Glomerular visceral epithelial cell (primary cell): ENCODE measurements at regions not wholly inside any gene's neighbourhood (a gene's known extent, or its start where the extent isn't known, plus 50 kb on each side); places are given as distances from the start of the nearest gene placed in this dataset.
"Not testable (repeated sequence)": the region's sequence is repeated elsewhere in the genome, so short reads cannot be mapped to it uniquely, and the experiment has no call there.

Source experiments
- DNase-seq: peaks from one replicate; pipeline ENCODE4 v3.0.0-alpha.2; 2016; ENCODE audit errors: extremely low spot score

- DNase-seq = no peak
Measured at GRCh38 chr10:85138046-85138445, 809.7 kb downstream of the CCSER2 start.

DNA sequence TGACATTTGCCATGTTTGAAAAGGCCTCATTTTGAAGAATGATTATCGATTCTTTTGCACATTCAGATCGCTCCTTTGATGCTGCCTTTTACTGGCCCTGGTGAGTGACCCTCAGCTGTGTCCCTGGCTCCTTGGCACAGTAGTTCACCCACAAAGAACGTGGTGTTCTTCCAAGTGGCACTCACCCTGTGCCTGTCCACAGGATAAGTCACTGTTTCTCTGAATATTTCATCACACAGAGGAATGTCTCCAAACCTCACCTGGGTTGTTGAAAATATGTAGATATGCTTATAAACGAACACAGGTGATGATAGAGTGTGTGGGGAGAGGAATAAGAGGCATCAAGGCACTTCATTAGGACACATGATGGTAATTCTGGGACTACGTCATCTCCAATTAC lies 810.7 kb downstream of the CCSER2 start:
- no peak for DNase-seq

DNA sequence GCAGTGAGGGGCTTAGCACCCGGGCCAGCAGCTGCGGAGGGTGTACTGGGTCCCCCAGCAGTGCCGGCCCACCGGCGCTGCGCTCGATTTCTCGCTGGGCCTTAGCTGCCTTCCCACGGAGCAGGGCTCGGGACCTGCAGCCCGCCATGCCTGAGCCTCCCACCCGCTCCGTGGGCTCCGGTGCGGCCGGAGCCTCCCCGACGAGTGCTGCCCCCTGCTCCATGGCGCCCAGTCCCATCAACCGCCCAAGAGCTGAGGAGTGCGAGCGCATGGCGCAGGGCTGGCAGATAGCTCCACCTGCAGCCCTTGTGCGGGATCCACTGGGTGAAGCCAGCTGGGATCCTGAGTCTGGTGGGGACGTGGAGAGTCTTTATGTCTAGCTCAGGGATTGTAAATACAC lies 813.1 kb downstream of the CCSER2 start:
- DNase-seq = not testable (repeated sequence)

- DNase-seq = no peak
Measured at GRCh38 chr10:85145966-85146365, 817.6 kb downstream of the CCSER2 start.

GRCh38 chr10:85147346-85148250 lies 819.2 kb downstream of the CCSER2 start:
- DNase-seq = no peak

GRCh38 chr10:85148693-85149640 lies 820.6 kb downstream of the CCSER2 start:
- DNase-seq = no peak

DNA sequence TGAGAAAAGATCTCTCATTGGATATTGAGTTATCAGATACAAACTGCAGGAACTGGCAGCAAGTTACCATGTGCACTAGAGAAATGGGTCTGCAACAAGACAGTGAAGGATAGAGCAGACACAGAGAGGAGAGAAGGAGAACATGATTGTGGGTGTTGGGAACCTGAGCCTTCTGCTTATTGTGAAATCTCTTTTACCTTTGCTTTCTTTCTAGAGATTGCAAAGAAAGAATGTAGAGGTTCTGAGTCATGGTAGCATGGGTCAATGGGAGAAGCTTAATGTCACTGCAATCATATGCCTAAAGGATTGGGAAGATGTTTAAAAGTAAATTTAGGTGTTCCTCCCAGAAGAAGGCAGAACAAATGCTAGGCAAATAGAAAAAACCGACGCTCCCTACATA lies 821.4 kb downstream of the CCSER2 start:
- DNase-seq = no peak

GRCh38 chr10:85151506-85151905 lies 823.1 kb downstream of the CCSER2 start:
- DNase-seq = no peak

DNA sequence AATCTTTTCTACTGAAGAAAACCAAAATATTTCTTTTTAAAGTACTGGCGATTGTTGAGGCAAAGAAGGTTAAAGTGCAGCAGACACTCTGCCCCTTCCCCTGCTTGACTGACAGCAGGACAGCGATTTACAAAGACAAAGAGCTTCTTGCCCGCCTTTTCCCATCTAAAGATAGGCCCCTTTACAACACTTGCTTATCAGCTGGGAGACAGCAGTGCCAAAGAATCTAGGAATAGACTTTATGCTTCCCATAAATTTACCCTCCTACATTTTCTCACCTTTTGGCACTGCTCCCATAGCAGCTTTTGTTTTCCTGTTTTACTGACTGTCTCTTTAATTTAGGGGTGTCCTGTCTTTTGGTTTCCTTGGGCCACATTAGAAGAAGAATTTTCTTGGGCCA lies 824.1 kb downstream of the CCSER2 start:
- DNase-seq = no peak

DNA sequence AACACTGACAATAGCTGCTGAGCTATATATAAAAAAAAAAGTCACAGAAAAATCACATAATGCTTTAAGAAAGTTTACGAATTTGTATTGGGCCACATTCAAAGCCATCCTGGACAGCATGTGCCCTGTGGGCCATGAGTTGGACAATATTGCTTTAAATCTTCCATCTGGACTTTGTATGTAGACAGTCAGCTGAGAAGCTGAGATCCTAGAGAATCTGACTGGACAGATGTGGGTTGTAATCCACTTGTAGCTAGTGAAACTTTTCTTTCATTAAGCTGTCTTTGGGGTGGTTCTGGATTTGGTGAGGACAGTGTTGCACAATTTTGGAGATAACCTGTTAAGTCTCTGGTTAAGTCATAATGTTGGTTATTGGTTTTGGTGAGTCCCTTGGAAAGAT lies 824.5 kb downstream of the CCSER2 start:
- DNase-seq = no peak

- no peak for DNase-seq
Measured at GRCh38 chr10:85157206-85157605, 828.8 kb downstream of the CCSER2 start.

GRCh38 chr10:85168243-85168642 lies 839.9 kb downstream of the CCSER2 start:
- DNase-seq = no peak

DNA sequence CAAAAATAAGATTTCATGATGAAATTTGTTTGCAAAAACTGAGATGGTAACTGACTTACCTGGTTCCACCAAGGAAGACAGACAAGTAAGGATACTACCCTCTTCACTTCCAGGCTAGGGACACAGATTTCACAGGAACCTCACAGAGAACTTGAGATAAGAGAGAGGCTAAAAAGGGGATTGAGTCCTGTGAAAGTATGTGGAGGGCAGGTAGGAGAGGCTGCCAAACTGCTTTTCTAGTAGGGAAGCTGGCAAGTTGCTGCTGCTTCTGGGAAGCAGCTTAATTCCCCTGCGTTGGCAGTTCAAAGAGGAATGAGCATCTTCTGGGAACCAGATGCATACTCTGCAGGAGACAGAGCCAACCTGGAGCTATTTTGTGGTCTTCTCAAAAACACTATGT lies 841.6 kb downstream of the CCSER2 start:
- DNase-seq = no peak

- no peak for DNase-seq
Measured at GRCh38 chr10:85175635-85176034, 847.2 kb downstream of the CCSER2 start.

DNA sequence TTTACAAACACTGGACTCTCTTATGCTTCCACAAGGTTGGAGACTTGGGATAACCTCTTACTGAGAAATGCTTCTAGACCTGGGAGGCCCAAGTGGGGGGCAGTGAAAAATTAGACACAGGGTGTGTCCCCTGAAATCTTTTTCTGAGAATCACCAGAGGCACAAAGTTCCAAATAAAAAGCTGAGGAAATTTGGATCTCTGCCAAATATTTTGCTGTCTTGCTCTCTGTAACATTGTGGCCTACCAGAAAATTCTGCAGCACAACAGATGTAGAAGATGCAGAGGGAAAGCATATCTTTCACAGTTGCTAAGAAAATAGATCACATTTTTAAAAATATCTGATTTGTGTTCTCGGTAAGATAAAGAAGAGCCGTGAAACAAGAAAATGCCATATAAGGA lies 849.4 kb downstream of the CCSER2 start:
- DNase-seq = no peak

- no peak for DNase-seq
Measured at GRCh38 chr10:85187047-85187446, 858.7 kb downstream of the CCSER2 start.

DNA sequence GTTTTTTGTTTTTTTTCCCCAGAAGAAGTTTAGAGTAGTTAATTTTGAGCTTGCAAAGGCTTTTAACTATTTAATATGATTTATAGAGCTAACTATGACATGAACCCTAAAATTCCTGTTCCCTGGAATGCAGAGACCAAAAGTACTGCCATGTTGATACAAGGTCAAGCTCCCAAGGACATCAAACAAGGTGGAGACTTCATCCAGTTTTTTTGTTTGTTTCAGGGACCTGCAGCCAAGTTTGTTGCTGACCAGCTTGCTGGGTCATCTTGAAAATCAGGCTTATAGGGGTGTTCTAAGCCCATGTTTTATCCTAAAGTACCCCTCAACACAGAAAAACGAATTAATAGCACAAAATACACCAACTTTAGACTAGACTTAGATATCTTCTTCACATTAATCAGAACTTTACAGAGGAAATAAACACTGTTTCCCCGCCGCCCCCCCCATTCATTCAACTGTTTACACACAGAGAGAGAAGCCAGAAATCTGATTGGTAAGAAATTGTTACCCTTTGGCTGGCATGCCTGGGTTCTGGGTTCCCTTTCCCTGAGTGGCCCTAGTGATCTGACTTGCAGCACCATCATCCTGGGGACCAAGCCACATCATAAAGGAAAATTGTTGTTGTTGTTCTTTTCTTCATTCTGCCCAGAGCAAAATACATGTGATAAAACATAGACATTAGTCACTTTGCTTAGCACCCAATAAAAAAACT lies 860.5 kb downstream of the CCSER2 start:
- DNase-seq = no peak

DNA sequence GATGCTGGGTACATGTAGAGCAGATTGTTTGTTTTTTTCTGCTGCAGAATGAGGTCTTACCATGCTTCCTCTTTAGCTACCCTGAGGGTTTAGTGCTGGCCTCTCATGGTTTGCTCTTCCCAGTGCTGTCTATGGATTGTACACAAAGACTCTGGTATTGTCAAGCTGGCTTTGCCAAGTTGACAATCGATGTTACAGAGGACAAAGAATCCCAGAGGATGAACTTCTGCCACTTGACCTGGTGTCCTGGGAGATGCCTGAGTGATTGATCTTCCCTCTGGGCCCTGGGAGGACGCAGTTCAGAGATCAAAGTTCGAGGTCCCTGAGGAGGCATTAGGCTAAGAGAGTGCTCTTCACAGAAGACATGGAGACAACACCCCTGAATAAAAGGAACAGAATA lies 865.4 kb downstream of the CCSER2 start:
- DNase-seq = no peak

- no peak for DNase-seq
Measured at GRCh38 chr10:85194706-85195105, 866.3 kb downstream of the CCSER2 start.

GRCh38 chr10:85195596-85195995 lies 867.2 kb downstream of the CCSER2 start:
- no peak for DNase-seq

DNA sequence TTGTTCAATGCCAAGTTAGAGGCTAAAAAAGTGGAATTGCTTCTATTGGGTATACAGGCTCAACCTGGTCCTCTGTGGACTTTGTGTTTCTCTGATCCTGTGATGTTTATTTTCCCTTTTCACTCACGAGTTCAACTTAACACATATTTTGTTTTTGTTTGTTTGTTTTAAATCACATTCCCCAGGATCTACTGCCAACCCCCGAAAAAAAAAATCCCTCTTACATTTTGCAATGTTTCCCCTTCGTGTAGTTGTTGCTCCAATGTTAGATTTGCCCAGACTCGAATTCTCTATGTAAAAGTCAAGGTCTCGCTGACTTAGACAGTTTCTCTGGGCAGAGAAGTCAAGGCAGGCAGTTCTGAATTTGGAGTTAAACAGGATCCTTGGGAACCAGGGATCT lies 876.4 kb downstream of the CCSER2 start:
- DNase-seq = no peak

DNA sequence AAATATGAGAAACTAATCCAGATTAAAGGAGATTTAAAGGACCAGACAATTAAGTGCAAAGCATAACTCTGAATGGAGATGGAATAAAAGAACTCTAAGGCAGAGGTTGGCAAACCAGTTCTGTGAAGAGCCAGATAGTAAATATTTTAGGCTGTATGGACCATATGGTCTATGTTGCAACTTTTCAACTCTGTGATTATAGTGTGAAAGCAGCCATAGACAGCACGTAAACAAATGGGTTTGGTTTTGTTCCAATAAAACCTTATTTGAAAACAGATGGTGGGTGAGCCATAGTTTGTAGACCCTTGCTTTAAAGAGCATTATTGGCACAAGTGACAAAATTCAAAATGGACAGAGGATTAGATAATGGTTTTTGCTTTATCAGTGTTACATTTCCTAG lies 884.1 kb downstream of the CCSER2 start:
- DNase-seq = no peak
